Gastroesophageal sphincter (tissue), 4 donors: ENCODE measurements at regions not wholly inside any gene's neighbourhood (a gene's known extent, or its start where the extent isn't known, plus 50 kb on each side); places are given as distances from the start of the nearest gene placed in this dataset.

Source experiments
- ATAC-seq: fragments of 150-250 bp; one replicate; pipeline ENCODE4 v1.9.1; 2016; ENCODE audit warnings: mild to moderate bottlenecking, moderate library complexity
- H3K27ac ChIP-seq, 4 donors: fragments of 200-600 bp; sonication (generic) in 3 of 4; 1 replicate in 3 of 4; 2 replicates in 1 of 4; pipeline ENCODE4 v1.5.1; 2016 to 2019
- H3K27me3 ChIP-seq: fragments of 200-600 bp; sonication (generic); one replicate; pipeline ENCODE4 v1.5.1; 2019
- H3K36me3 ChIP-seq, 2 donors: fragments of 200-600 bp; sonication (generic); one replicate each; pipeline ENCODE4 v1.5.1; 2019; ENCODE audit warnings: control low read depth in 1 of 2
- H3K4me1 ChIP-seq, 3 donors: fragments of 200-600 bp; sonication (generic); 1 replicate in 2 of 3; 2 replicates in 1 of 3; pipeline ENCODE4 v1.5.1; 2016 to 2019; ENCODE audit warnings: control low read depth in 2 of 3
- H3K4me3 ChIP-seq, 2 donors: fragments of 200-600 bp; sonication (generic); one replicate each; pipeline ENCODE4 v1.5.1; 2019; ENCODE audit warnings: mild to moderate bottlenecking in 1 of 2, moderate library complexity in 1 of 2
- H3K9me3 ChIP-seq, 3 donors: fragments of 200-600 bp; sonication (generic); one replicate each; pipeline ENCODE4 v1.5.1; 2017 to 2019; ENCODE audit warnings: control low read depth in 2 of 3
- EP300 ChIP-seq: sonication (generic); formaldehyde crosslinking; IDR thresholded peaks from one replicate; pipeline ENCODE4 v1.6.1; 2017; ENCODE audit warnings: antibody characterized with exemption, mild to moderate bottlenecking
- POLR2A ChIP-seq, 2 donors: fragments of 450-650 bp; IDR thresholded peaks; one replicate each; pipeline ENCODE4 v1.6.1; 2017; ENCODE audit warnings: antibody characterized with exemption in 2 of 2, mild to moderate bottlenecking in 2 of 2, moderate library complexity in 1 of 2
- POLR2AphosphoS5 ChIP-seq: sonication (generic); formaldehyde crosslinking; IDR thresholded peaks from one replicate; pipeline ENCODE4 v1.6.1; 2017; ENCODE audit warnings: antibody characterized with exemption
- WGBS, 2 donors: methylation state at CpG; one replicate each; pipeline ENCODE4 v1.1.5; 2018; ENCODE audit warnings: low coverage in 1 of 2; 5-methylcytosine and 5-hydroxymethylcytosine counted together
- TF ChIP-seq, protein P1 (sequence below), 4 experiments: fragments of 200-600 bp in 2 of 4; fragments of 450-650 bp in 2 of 4; sonication (generic) in 1 of 4; IDR thresholded peaks; one replicate each; pipeline ENCODE4 v1.5.1; 2017 to 2019; ENCODE audit warnings: antibody characterized with exemption in 4 of 4, mild to moderate bottlenecking in 2 of 4, moderate library complexity in 2 of 4

DNA sequence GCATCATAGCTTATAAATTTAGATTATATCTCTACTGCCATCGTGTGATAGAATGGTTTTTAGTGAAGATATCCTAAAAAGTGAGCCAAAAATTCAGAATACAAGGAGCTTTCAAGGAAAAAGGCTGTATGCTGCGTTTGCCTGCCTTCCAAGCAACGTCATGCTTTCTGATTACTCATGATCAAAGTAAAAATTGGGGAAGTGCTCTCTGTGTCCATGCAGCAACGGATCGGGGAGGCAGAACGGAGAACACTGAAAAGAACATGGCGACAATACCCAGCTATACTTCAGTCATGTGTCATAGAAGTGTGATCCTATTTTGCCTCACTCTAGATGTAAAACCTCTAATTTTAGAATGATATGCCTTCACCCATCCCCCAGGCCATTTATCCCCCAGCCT lies 185.7 kb downstream of the SUCLG1 start:
- Histone ChIP-seq H3K36me3 (no peaks in the 10 kb centered on the region), H3K27me3 (no peaks in the 10 kb centered on the region), H3K4me3 (no peak overlapping the region), H3K9me3 (no peaks in the 10 kb centered on the region), H3K27ac (no peak overlapping the region), H3K4me1 (no peaks in the 10 kb centered on the region)
- no peak for ATAC-seq
- WGBS, 2 donors, result 50 to 71% methylated on average over 1 to 7 of the region's 7 CpGs
- TF ChIP-seq EP300 (no peak), POLR2A (IDR thresholded peaks at IDR 0.05) (no peak), POLR2AphosphoS5 (no peak)
- TF ChIP-seq, protein P1, sequence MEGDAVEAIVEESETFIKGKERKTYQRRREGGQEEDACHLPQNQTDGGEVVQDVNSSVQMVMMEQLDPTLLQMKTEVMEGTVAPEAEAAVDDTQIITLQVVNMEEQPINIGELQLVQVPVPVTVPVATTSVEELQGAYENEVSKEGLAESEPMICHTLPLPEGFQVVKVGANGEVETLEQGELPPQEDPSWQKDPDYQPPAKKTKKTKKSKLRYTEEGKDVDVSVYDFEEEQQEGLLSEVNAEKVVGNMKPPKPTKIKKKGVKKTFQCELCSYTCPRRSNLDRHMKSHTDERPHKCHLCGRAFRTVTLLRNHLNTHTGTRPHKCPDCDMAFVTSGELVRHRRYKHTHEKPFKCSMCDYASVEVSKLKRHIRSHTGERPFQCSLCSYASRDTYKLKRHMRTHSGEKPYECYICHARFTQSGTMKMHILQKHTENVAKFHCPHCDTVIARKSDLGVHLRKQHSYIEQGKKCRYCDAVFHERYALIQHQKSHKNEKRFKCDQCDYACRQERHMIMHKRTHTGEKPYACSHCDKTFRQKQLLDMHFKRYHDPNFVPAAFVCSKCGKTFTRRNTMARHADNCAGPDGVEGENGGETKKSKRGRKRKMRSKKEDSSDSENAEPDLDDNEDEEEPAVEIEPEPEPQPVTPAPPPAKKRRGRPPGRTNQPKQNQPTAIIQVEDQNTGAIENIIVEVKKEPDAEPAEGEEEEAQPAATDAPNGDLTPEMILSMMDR (IDR thresholded peaks at IDR 0.05), result no peak

DNA sequence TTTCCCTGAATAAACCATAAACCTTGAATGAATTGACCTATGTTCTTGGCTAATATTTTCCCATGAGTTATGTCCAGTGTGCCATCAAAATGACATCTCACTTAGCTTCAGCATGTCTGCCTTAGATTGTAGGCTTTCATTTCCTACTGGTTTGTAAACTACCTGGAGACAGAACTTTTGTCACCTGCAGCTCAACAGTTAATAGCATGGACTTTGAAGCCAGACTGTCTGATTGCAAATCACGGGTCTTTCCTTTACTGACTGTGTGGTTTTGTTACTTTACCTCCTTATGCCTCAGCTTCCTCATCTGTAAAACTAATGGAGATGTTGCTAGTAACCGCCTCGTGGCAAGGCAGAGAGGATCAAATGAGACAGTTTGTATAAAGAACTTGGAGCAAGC lies 187.1 kb downstream of the SUCLG1 start:
- TF ChIP-seq POLR2A (IDR thresholded peaks at IDR 0.05), result no peak
- TF ChIP-seq POLR2AphosphoS5, result no peak
- TF ChIP-seq EP300, result no peak
- TF ChIP-seq, protein P1 (IDR thresholded peaks at IDR 0.05), result no peak
- WGBS, 2 donors, result 51 to 100% methylated on average over 1 to 3 of the region's 3 CpGs

DNA sequence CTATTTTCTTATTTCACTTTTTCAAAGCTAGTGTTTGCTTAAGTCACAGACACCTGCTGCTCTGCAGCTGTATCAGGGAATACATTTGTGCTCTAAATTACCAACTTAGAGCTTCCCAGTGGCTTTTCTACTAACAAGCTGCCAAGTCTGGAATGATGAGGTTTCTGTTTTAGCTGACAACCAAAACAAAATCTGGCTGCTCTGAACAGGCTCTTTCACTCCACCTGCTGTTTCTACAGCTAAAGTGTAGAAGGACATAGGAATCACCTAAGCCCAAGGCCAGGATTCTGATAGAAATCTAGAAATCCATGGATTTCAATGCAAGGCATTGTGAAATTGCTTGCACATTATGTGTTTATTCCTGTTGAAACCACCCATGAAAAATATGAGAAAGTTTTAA lies 201.2 kb downstream of the SUCLG1 start:
- H3K4me3 ChIP-seq, result no peak overlapping the region
- no peaks in the 10 kb centered on the region for H3K4me1 ChIP-seq
- TF ChIP-seq POLR2A (IDR thresholded peaks at IDR 0.05) (no peak), EP300 (no peak), POLR2AphosphoS5 (no peak)
- TF ChIP-seq, protein P1 (IDR thresholded peaks at IDR 0.05), result no peak
- no peaks in the 10 kb centered on the region for H3K36me3 ChIP-seq
- no peak for ATAC-seq
- no peaks in the 10 kb centered on the region for H3K27me3 ChIP-seq
- H3K9me3 ChIP-seq, result peaks cover 0 to 11% (median 0%) of the 10 kb centered on the region in 3 donors
- H3K27ac ChIP-seq, result no peak overlapping the region

More for the DNA sequence above, 187.1 kb downstream of the SUCLG1 start:
- no peaks in the 10 kb centered on the region for H3K27me3 ChIP-seq
- no peaks in the 10 kb centered on the region for H3K9me3 ChIP-seq
- H3K27ac ChIP-seq, result no peak overlapping the region
- no peaks in the 10 kb centered on the region for H3K36me3 ChIP-seq
- no peaks in the 10 kb centered on the region for H3K4me1 ChIP-seq
- ATAC-seq, result no peak
- no peak overlapping the region for H3K4me3 ChIP-seq

DNA sequence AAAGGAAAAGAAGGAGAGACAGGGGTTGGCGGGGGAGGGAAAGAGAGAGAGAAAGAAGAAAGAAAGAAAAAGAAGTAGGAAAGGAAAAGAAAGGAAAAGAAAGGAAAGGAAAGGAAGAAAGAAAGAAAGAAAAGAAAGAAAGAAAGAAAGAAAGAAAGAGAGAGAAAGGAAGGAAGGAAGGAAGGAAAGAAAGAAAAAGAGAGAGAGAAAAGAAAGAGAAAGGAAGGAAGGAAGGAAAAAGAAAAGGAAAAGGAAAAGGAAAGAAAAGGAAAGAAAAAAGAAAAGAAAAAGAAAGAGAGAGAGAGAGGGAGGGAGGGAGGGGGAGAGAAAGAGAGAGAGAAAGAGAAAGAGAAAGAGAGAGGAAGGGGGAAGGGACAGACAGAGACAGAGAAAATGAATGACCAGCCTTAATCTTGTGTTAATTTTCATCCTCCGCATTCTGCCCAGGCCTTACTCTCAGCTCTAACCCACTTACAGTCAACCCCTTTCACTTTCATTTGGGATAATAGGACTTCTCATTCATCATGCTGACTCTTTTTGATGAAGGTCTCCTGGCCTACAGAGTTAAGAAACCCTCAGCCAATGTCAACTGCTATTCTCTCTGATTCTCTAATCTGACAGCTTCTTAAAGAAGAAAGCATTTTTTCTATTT lies 207.3 kb downstream of the SUCLG1 start:
- no peak overlapping the region for H3K27ac ChIP-seq
- WGBS, 2 donors, result 72 to 94% methylated on average over 2 of the region's 2 CpGs
- ATAC-seq, result no peak

DNA sequence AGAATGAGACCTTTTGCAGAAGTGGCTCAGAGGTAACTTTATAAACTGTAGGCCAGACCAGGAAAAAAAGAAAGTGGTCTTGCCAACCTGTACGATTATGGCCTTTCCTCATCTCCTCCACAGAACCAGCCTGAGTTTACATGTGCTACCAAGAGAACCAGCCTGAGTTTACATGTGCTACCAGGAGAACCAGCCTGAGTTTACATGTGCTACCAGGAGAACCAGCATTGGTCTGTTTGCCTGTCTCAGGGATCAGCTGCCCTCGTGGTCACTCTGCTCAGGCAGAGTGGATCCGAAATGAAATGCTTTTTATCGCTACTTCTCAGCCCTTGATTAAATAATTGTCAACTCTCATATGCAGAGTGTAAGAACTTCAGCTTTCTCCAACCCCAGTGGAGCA lies 209.9 kb downstream of the SUCLG1 start:
- no peak for ATAC-seq
- TF ChIP-seq POLR2A (IDR thresholded peaks at IDR 0.05) (no peak), EP300 (no peak), POLR2AphosphoS5 (no peak)
- TF ChIP-seq, protein P1 (IDR thresholded peaks at IDR 0.05), result no peak
- no peaks in the 10 kb centered on the region for H3K4me1 ChIP-seq
- H3K9me3 ChIP-seq, result no peaks in the 10 kb centered on the region
- no peak overlapping the region for H3K4me3 ChIP-seq
- H3K27me3 ChIP-seq, result no peaks in the 10 kb centered on the region
- no peaks in the 10 kb centered on the region for H3K36me3 ChIP-seq
- 72 to 80% methylated on average over 3 to 4 of the region's 4 CpGs for WGBS, 2 donors
- H3K27ac ChIP-seq, result no peak overlapping the region

More for the DNA sequence above, 207.3 kb downstream of the SUCLG1 start:
- Histone ChIP-seq H3K4me1 (no peaks in the 10 kb centered on the region), H3K27me3 (no peaks in the 10 kb centered on the region), H3K9me3 (no peaks in the 10 kb centered on the region), H3K36me3 (no peaks in the 10 kb centered on the region), H3K4me3 (no peak overlapping the region)
- TF ChIP-seq POLR2AphosphoS5 (no peak), EP300 (no peak), POLR2A (IDR thresholded peaks at IDR 0.05) (no peak)
- TF ChIP-seq, protein P1 (IDR thresholded peaks at IDR 0.05), result no peak
